HG03135 (cell line): ENCODE measurements at regions not wholly inside any gene's neighbourhood (a gene's known extent, or its start where the extent isn't known, plus 50 kb on each side); places are given as distances from the start of the nearest gene placed in this dataset.
"Not testable (repeated sequence)": the region's sequence is repeated elsewhere in the genome, so short reads cannot be mapped to it uniquely, and the experiment has no call there.

Experiments used
- ATAC-seq: cut with Tn5 transposase; IDR thresholded peaks from one replicate; pipeline ENCODE4 v1.9.1; 2021; ENCODE audit warnings: mild to moderate bottlenecking, moderate library complexity; ENCODE audit not compliant: unreplicated experiment

DNA sequence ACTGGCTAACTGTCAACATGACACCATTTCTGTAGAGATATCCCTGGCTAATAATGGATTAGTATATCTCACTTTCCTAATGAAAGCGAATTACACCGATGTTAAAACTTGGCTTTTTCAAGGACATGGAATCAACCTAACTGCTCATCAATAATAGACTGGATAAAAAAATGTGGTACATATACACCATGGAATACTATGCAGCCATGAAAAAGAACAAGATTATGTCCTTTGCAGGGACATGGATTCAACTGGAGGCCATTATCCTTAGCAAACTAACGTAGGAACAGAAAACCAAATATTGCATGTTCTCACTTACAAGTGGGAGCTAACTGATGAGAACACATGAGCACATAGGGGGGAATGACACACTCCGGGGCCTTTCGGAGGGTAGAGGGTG, 62.6 kb downstream of the ZIC1 start:
- no peak for ATAC-seq

DNA sequence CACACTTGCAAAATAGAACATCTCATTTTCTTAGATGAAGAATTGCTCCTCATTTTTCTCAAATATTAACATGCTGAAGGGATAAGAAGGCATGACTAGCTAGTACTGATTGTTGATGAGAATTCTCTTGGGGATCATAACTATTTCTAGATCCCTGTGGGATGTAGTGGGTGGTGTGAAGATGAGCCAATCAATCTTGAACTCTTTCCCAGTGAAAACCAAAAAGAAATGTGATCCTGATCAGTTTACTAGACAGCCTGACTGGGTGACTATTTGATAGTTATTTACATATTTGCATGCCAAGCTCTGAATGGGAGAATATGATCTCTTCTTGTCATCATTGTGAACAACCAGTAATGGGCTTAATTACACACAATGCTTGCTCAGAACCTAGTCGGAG, 63.7 kb downstream of the ZIC1 start:
- no peak for ATAC-seq

DNA sequence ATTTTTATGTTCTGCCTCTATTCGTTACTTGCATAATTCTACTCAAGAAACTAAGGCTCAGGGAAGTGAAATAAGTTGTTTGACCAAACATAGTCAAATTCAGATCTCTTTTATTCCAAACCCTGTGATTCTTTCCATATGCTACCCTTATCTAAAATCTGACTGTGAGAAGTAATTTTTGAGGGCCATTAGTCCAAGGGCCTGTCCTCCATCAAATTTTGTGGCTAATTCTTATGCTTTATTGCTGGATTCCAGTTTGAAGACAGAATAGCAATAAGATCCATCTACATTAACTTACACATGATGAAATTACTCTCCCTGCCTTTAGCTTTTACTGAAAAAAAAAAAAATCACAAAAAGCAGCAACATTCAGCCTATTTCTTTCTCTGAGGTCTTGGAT, 74.0 kb downstream of the ZIC1 start:
- ATAC-seq, result no peak

DNA sequence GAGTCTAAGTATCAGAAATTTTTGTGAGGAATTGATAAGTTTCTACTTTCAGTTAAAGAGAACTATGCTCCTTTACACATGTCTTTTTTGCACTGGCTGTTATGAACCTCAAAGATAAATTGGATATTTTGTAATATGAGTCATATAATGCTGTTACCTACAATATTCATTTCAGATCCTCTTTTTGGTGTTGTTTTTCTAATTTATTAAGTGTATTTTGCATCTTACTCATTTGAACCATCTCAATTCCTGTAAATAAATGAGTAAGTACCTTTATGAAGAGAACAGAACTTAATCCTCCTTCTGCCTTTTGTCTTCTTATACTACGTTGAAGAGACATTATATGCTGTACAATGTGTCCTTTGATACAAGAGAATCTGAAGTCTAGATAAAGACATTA, 74.4 kb downstream of the ZIC1 start:
- no peak for ATAC-seq

DNA sequence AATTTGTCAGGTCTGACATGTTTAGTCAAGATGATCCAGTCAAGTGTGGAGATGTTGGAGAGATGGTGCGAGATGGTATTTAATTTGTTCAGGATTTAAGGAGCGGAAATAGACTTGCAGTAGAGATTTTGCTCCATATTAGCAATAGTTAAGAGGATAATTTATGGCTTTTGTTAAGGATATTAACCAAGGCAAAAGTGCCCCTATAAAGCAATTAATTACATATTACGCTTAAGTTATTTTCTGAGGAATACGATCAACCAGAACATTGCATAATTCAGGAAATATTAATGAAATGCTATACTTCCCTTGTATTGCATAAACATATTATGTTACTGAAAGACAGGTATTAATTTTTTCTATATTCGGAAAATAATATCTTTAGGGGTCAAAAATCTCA, 83.9 kb downstream of the ZIC1 start:
- ATAC-seq, result no peak

DNA sequence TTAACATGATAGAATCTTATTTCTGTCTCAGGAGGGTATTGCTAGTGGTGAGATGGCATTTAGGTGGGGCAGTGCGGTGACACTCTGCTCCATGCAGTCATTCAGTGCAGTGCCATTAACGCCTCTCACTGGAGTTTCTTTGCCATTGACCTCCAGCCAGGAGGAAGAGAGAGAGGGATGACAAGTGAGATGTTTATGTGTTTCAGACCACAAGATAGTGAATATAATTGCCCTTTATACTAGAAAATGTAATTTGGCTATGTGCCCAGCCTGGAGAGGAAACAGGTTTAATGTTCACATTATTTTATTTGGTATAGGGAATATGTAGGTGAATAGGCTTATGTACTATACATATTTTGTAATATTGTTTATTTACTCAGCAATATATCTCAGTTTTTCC, 84.5 kb downstream of the ZIC1 start:
- ATAC-seq, result no peak

DNA sequence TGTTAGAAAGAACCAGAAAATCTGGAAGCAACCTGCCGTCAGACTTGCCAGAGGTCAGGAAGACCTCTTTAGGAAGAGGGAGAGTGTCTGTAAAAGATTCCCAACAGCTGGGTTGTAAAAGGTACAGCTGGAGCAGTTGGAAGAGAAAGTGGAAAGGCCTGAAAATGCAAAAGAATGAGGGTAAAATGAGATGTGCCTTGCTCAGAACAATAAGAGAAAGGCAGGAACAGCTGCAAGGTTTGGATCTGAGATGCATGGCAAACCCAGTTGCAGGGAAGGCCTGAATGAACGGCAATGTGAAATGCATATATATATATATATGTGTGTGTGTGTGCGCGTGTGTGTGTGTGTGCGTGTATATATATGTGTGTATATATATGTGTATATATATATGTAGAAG, 88.1 kb downstream of the ZIC1 start:
- ATAC-seq, result no peak

DNA sequence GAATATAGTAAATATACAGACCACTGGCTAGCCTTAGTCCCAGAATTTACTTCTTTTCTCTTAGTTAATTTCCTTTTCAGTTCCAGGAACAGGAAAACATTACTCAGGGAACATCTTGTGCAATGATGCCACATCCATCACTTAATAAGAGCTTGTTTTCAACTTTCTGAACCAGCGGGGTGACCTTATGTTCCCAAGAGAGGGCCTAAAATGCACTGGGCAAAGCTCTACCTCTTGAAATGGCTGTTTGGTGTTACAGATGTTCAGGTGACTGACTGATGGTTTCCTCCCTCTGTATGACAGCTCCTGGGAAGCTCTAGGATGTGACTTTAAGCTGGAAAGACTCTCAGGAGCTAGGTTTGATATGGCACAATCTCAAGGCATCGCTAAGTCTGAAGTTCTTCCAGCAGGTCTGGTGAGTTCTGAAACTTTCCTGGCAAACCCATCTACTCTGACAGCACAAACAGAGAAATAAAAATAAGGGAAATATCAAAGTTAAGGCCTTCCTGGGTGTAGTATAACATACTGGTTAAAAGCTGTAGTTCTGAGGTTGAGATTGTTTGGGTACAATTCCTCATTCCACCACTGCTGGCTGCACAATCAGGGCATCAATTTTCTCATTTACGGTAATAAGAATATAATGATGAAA, 98.6 kb downstream of the ZIC1 start:
- no peak for ATAC-seq

DNA sequence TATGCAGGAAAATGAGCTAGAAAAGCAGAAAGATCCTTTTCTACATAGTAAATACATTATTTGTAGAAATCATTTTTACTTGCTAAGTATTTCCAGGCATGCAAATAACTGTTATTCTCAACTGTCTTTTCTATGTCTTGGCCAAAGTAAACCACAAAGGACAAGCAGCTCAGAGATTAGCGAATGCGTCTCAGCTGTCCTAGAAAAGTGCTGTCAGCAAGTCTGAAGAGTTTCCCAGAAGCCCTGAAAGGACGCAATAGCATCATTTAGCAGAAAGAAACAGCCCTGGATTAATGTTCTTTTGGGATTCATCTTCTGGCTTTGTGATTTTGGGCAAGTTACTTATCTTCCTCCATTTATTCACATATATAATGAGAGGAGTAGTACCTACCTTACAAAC, 100.3 kb downstream of the ZIC1 start:
- no peak for ATAC-seq

DNA sequence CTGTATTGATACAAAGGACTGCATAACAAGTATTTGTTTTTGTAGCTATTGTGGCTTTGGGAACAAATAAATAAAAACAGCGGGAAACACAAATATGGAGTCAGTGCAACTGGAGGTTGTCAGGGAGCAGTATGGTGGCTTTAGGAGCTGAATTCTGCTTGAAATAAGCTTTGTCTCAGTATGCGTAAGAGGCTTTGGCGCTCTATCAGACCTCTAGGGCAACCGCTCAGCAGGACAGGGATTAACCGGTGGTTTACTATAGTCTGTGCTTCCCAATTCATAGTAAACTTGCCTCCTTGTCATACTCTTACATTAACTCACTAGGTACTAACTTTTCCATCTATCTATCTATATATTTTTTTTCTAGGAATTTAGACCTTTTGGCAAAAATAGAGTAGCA, 104.6 kb downstream of the ZIC1 start:
- ATAC-seq, result no peak

DNA sequence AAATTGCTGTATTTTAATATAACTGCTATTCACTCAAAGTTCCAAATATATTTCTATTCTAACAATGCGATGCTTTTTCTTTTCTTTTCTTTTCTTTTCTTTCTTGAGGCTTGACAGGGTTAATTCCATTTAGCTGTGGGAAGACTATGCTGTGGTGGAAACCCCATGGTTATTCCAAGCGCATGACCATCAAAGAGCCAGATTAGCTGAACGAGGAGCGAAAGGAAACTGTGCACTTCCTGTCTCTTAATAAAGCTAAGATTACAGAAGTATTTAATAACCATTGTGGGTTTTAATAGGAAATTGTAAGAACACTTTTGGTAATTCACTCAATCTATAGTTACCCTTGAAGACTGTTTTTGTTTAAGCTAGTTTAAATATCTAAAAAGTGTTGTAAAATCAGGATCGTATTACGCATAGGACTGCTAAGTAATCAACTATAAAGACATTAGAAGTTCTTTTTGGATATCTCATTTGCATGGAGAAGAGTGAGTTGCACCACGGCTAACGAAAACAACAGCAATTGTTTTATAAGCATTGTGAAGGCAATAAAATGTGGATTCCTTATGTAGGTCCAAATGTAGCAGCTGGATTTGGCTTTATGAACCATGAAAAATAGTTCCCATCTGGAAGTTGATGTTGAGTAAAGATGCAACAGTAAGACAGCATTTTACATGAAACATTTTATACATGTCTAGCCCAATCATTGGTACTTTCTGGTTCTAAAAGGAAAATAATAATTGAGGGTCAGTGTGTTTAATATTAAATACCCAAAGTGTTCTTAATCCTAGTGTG, 105.4 kb downstream of the ZIC1 start:
- no peak for ATAC-seq

DNA sequence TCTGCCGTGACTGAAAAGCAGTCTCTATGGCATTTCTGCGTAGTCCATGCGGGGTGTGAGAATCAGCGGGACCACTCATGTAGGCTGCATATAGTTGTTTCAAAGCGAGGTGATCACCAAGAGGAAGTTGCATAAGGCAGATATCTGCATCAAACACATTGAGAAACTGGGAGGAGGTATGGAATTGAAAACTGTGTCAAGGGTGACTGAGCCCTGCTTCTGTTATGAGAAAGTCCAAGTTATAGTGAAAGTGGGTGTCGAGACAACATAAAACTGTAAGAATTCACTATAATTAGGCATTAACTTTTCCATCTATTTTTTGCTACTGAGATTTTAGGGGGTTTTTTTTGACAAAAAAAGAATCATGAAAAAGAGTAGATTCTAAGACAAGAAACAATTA, 109.3 kb downstream of the ZIC1 start:
- ATAC-seq, result no peak

DNA sequence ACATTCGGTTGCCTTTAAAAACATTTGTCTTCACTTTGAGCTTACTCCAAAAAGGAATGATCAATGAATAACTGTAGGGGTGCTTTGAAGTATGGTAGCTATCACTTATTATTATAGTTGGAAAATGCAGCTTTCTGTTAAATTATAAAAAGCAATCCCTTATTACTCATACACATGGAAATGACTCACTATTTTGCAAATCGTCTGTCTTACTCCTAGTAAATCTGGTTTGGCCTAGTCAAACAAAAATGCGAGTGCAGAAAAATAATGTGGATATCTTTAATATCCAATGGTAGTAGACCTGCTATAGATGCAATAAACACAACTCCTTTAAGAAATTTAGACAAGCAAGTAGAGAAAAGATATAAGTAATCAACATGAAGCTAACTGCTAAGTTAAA, 112.5 kb downstream of the ZIC1 start:
- ATAC-seq, result no peak

DNA sequence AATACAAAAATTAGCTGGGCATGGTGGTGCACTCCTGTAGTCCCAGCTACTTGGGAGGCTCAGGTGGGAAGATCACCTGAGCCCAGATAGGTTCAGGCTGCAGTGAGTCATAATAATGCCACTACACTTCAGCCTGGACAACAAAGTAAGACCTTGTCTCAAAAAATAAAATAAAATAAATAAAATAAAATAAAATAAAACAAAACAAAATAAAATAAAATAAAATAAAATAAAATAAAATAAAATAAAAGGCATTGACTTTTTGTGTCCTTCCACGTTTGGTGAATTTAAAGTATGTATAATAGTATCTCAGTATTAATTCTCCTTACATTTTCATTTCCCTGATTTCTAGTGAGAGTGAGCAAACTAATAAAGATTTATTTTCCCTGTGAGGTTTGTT, 113.6 kb downstream of the ZIC1 start:
- not testable (repeated sequence) for ATAC-seq

DNA sequence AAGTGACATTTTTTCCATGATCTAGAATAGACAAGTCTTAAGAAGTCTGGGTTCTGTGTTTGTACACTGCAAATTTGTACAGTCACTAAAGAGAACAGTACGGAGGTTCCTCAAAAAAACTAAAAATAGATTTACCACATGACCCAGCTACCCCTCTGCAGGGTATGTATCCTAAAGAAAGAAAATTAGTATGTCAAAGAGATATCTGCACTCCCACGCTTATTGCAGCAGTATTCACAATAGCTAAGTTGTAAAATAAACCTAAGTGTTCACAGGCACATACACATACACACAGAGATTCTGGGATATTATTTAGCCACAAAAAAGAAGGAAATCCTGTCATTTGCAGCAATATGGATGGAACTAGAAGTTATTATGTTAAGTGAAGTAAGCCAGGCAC, 120.4 kb downstream of the ZIC1 start:
- no peak for ATAC-seq

DNA sequence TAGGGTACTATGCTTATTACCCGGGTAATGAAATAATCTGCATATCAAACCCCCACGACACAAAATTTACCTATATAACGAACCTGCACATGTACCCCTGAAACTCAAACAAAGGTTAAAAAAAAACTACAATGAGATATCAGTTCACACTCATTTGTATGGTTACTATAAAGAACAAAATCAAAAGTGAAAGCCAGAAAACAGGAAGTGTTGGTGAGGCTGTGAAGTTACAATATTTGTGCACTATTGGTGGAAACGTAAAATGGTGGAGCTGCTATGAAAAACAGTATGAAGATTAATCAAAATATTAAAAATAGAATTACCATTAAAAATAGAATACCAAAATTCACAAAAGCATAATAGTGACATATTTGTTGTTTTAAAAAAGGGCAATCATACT, 128.9 kb downstream of the ZIC1 start:
- peak; percentile 75 for ATAC-seq

DNA sequence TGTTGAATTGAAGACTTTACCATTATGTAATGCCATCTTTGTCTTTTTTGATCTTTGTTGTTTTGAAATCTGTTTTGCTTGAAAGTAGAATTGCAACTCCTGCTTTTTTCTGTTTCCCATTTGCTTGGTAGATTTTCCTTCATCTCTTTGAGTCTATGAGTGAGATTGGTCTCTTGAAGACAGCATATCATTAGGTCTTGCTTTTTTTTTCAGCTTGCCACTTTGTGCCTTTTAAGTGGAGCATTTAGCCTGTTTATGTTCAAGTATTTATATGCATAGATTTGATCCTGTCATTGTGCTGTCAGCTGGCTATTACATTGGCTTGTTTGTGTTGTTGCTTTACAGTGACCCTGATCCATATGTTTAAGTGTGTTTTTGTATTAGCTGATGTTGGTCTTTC, 131.8 kb downstream of the ZIC1 start:
- ATAC-seq, result no peak

DNA sequence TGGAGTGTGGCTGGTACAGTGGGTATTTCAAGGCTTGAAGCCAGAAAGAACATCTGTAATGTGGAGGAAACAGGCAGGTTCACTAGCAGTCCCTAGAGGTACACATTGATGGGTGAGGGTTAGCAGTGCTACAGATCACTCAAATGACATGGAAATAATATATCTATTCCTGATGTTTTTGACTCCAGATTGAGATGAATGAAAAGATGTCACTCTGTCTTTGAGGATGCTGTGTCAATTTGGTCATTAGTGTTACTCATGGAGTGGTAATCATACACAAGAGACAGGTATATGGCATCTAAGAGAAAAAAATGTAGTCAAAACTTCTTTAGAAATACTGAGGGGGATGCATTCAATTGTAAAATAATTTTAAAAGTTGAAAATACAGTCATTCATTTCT, 135.1 kb downstream of the ZIC1 start:
- ATAC-seq, result no peak

DNA sequence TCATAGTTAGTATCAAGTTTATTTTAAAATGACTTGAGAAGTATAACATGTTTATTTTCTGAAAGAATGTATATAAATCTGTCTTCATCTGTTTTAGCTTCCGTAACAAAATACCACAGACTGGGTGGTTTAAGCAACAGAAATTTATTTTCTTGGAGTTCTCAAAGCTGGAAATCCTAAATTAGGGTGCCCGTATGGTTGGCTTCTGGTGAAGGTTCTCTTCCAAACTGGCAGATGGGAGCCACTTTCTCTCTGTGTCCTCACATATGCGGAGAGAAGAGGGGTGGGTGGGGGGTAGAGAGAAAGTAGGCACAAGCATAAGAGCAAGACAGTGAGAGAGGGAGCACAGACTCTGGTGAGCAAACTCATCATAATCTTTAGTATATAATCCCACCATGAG, 142.3 kb downstream of the ZIC1 start:
- no peak for ATAC-seq

DNA sequence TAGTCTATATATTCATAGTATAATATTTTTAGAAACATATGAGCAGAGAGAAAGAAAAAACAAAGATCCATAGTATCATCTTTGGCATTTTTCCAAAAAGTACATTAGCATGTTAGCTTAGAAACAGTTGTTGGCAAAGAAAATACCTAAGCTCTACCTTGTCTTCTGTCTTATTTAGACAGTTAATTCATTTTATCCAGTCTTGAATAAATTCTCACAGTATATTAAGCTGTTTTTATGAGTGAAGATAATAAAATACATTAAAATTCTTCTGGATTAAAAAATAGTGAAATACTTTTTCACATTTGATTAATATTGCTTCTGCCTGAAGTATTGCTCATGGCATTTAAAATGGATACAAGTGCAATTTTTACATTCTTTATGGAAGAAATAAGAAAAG, 145.2 kb downstream of the ZIC1 start:
- no peak for ATAC-seq

DNA sequence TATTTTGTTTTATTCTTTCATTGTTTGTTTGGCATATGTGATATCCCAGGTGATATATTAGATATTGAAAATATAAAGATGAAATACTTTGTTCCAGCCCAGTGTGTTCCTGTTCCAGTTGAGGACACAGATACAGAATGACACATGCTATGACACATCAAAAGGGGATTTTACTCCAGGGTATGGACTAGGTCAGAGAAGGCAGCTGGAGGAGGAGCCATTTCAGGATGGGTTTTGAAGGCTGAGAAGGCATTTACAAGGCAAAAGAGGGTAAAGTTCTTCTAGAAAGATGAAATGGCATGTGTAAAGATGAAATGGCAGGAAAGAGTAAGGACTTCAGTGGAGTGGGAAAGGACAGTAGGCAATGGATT, 163.8 kb downstream of the ZIC1 start:
- ATAC-seq, result no peak

DNA sequence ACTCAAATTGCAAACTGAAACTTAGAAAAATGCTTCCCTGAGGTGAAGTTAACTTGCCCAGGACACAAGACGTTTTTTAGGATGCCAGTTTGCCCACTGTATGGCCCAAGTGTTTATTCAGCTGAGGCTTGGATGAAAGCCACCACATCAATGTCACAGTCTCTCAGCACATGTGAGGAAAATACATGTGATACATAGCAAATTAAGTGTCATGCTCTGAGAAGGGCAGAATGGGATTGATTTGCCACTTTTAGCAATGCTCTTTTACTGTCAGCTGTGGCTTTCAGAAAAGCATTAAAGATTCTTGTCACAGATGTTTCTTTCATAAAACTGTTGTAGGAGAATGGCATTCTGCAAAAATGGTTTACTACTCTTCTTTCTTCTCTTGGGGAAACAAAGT, 165.5 kb downstream of the ZIC1 start:
- ATAC-seq, result no peak

DNA sequence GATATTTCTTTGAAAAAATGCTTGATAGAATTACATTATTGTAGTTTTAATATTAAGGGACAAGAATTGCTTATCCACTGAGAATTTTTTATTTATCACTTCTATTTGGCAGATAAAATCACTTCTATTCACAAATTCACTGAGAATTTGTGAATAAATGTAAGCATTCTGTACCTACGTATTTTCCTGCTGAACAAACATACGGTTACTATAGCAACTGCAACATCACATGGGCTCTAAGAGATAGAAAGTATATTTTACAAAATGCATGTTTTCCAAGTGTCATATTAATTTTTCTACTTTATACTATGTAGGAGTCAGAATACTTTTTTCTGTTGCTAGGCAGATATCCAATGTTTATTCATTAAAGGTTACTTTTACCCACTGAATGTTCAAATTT, 166.2 kb downstream of the ZIC1 start:
- no peak for ATAC-seq
